Limb (tissue), 2 donors: ENCODE measurements at regions not wholly inside any gene's neighbourhood (a gene's known extent, or its start where the extent isn't known, plus 50 kb on each side); places are given as distances from the start of the nearest gene placed in this dataset.

Experiments
- DNase-seq, 2 donors: peaks; one replicate each; pipeline ENCODE4 v3.0.0-alpha.2; 2016; ENCODE audit errors: extremely low spot score in 2 of 2

DNA sequence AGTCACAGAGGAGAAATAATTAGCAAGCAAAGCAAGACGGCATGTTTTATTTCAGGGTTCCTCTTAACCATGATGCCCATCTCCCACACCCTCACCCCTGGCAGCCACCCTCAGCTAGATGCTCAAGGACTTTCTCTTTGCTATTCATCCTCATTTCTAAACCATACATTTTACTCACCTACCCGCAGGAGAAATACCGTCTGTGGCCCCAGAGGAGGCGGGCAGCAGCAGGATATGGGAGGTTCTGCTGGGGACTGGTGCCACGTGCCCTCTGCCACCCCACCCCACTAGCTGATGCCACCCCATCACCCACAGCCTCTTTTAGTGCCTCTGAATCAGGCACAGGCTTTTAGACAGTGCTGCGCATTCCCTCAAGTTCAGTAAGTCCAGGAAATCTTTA, 168.7 kb upstream of the ITGB1 start:
- DNase-seq: no peak

DNA sequence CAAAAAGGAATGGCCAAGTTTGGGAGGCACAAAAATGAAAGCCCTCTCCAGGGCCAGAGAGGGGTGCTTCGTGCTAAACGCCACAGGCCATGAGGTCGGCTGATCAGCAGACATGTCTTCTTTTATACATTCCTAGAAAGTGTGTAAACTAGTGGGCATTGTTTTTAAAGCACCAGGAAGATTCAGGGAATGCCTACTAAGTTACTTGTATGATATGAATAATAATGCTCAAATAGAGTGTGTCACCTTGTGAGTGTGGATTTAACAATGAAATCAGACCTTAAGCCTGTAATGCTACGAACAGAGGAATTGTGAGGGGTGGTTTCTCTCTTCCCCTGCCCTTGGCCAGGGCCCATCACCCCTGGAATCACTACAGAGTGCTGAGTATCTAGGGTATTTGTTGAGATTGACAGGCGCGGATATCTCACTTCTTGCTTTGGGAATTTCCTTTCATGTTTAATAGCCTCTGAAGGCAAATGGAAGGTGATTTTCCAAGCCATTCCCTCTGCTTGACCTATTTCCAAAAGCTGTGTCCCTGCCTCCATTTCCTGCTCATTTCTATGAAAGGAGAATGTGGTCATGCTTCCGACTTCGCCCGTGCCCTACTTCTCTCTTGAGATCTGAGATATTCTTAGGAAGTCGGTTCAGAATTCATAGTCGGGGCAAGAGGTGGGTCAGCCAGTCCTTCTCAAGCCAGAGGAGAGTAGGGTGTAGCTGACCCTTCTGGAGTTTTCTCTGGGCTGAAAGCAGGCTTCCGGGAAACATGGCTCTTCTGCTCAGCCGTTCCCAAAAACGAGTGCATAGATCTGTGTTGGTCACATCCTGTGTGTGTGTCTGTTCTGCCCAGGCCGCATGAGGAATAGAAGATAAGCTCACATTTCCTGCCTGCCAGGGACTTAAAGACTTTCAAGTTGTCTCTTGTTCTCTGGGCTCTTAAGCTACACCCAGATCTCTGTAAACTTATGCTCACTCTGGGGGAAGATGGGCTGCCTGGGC, 167.8 kb upstream of the ITGB1 start:
- DNase-seq: no peak

DNA sequence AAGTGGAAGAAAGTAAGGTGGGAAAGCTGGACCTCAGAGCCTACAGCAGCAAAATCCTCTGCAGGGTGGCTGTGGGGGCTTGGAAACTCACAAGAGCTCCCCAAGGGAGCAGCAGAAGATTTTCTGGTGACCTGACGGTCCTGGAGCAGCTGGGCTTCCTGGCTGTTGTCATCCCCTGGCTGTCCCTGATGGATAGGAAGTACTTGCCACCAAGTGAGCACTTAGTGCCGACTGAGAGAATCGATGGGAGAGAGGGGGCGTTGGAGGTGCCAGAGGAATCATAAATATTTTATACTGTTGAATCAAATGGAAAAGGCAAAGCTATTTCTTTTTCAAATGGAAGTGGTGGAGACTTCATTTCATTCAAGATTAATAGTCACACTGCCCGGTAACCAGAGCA, 167.1 kb upstream of the ITGB1 start:
- no peak for DNase-seq

DNA sequence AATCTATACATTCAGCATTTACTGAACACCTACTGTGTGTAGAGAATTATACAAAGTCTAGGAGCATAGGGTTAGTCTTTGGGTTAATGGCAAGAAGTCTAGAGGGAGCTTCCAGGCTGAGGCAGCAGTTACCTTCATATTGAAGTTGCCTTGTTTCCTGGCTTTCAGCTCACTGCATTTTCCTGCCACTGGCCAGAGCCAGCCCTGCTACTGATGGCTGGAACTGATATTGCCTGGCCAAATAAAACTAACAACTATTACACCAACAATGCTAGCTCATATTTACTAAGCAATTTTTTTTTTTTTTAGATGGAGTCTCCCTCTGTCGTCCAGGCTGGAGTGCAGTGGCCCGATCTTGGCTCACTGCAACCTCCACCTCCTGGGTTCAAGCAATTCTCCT, 165.7 kb upstream of the ITGB1 start:
- no peak for DNase-seq

DNA sequence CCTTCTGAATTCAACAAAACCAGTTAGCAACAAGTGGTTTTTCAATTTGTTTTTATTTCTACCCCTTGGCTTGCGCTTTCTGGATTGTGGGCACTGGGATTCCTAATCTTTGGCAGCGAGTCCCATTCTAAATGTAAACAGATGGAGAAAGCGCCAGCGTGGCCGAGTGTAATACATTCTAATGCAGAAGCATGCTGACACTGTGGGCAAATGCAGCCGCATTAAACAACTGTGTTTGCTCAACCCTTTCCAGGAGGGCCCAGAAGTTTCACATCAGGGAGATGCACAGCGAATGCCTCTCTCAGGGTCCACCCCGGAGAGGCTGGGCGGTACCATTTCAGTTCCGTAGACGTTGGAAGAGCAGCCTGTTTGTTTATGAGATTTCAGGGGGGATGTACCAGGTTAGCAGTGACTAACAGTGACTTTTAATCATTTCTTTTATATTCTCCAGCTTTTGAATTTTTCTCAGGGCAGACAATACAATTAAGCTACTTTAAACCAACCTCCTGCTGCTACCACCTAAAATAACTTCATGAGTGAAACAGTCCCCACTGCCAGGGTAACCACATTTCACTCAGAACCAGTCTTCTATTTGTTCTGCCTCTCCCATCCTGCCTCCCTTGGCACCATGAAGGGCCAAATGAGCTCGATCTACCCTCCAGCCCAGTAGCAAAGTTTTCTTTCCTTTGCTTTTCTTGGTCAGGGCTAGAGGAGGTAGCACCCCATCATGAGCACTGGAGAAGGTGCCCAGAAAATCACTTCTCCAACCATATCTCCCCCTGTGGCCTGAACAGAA, 164.2 kb upstream of the ITGB1 start:
- peak in 1 of 2 donors; percentile 67 for DNase-seq

DNA sequence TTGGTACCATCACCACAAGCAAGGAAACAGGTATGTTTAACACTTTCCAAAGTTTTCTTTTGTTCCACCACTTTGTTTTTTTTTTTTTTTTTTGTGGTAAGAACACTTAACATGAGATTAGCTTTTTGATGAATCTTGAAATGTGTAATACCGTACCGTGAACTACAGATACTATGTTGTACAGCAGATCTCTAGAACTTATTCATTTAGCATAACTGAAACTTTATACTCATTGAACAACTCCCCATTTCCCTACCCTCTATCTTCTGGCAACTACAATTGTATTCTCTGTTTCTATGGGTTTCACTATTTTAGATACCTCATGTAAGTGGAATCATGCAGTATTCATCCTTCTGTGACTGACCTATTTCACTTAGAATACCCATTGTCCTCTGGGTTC, 162.7 kb upstream of the ITGB1 start:
- DNase-seq: no peak

DNA sequence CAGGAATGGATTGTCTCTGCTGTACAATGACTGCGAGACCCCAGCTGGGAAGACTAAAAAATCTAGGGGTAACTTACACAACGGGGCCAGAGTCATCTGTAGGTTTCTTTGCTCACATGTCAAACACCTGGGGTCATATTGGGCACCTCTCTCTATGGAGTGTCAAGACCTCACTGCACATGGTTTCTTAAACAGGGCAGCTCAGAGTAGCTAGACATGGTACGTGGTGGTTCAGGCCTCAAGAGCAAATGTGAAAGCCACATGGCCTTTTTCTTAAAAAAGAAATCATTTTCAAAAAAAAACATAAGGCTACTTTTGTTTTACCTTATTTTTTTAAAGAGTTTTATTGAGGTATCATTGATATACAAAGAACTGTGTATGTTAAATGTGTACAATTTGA, 162.2 kb upstream of the ITGB1 start:
- no peak for DNase-seq

DNA sequence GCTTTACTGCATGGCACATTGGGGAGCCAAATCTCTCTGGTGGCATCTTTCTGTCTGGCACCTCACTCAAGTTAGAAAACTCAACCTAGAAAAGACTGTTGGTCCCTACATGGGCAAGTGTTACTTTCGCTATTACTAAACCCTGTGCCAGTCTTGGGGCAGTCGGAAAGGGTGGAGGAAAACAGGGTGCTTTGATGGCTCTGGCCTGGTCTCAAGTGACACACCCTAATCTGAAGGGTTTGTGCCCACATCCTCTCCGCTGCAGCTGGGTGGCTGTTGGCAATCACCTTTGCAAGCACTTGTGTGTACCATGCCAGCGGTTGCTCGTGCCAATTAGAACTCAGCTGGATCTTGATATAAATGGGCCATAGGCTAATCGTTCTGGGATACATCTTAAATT, 159.8 kb upstream of the ITGB1 start:
- DNase-seq: no peak

DNA sequence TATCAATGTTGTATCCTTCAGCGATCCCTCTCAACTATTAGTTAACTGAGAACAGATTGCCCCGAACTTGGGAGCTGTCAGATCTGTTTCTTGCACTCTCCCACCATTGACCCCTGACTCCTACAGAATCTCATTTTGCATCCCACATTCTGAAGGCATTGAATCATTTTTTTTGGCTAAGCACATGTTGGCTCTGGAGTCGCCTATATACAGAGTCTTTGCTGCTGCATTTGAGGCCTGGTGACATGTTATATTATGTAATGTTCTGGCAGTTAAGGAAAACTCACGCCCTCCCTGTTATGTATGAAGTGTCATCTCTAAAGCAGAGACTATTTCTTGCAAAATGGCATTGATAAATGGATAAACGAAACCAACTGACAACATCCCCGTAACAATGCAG, 159.2 kb upstream of the ITGB1 start:
- DNase-seq: no peak

DNA sequence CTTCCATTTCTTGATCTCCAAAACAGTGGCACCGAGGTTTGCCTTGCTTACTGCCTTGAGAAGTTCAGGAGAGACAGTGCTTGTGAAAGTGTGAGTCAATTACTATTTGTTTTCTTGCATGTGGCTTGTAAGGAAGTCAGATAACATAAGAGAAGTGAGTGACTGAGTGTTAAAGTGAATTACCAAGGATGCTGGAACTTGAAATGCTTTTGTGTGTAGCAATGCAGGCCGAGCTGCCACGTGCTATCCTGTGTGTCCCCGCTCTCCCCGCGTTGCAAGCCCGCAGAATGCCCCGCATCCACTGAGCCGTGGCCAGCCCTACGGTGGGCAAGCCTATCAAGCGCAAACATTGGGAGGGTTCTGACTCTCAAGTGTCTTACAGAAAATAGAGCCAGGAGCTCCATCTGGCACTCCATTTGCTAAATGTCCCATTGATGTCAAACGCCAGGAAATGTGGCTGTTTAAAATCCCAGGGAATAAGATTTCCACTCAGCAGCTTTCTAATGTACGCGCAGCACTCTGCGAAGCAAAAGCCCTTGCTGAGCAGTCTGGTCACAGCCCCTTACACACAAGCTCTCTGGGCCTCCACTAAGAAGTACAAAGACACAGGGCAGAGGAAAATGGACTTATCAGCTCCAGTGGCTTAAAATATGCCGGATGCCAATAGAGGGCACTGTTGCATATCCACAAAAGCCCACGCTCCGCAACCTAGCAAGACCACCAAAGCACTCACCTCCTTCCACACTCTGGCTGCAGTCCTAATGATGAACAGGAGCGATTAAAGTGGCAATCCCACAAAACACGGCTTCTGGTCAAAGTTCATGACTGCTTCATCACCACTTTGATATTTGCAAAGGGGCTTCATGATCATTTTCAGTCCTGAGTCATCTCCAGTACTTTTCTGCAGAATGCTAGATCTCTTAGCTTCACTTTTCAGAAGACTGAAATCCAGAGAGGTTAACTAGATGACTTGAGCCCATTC, 158.0 kb upstream of the ITGB1 start:
- peak; percentile 48 to 69 for DNase-seq

DNA sequence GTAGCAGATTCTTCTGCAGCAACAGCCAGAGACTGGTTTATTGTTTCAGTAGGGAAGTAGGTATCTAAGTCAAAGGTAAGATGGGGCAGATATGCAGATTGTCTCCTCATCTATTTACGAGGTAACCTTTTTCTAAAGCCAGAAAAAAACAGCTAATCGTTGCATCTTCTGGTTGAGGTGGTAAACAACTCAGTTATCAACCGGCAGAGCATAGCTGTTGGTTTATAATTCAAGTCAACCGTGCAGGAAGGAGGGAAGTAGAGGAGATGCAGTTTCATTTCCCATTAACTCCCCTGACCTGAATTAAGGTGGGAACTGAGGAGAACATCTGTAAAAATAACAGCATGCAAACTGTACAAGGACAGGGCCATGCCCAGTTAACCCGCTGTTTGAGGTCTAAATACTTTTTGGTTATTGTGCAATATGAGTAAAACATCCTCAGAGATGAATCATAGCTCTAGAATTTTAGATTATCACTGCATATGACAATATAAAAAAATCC, 156.5 kb upstream of the ITGB1 start:
- DNase-seq: no peak

DNA sequence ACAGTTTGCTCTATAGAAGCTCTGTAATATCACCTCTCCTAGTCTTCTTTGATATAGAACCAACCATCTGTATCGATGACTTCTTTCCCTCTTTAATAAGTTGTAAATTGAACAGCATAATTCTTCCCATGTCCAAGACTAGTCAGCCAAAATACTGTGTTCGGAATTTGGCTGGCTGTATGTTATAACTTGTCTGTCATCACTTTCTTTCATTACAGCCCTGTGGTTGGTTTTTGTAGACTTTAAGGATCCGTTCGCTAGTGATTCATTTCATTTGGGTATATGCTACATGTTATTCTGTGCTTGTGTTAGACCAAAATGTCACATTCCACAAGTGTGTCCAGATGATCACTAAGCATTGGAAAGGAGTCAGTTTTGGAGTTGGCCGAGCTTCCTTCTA, 155.4 kb upstream of the ITGB1 start:
- peak in 1 of 2 donors; percentile 68 for DNase-seq

DNA sequence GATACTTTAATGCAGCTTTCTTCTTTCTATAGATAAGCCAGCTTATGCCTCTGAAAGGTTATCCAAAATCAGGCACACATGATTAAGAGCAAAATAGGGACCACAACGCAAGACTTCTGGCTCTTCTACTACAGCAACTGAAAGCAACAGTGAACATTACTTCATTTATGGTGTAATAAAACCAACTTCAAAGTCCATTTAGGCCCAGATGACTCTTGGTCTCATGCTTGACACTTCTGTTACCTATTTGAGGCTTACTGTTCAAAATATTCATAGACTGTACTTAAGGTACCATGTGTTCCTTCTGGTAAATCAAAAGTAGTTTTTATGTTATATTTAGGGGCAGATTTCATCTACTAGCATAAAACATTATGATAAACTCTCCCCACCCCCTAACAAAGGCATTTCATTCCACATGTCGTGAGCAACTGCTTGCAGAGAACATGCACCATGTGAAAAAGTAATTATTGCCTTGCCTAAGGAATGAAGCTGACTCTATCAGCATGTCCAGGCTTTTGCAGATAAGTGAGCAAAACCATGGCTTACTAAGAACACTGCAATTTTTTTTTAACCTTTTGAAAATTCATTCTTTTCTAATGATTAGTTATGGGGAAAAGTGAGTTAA, 154.9 kb upstream of the ITGB1 start:
- DNase-seq: peak in 1 of 2 donors; percentile 48

DNA sequence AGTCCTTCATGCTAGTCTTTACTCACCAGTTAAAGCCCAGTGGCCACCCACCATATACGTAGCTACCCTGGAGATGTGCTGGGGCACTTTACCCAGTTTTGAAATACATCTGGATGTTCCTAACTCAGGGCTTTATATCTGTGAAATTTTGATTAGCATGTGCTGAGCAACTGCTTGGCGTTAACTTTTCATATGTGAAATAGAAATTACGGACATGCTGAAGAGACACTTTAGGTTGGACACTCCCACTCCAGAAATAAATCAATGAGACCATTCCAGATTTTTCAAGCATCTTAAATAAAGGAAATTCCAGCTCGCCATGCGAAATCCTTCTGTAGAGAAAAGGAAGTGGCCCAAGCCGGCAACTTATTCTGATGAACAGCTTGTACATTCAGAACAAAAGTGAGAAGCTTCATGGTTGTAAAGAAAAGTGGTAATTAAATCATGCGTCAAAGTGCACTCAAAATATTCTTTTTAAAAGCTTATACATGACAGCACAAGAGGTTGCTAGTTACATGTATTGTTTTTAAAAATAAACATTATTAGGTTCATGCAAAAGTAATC, 153.5 kb upstream of the ITGB1 start:
- DNase-seq: no peak

DNA sequence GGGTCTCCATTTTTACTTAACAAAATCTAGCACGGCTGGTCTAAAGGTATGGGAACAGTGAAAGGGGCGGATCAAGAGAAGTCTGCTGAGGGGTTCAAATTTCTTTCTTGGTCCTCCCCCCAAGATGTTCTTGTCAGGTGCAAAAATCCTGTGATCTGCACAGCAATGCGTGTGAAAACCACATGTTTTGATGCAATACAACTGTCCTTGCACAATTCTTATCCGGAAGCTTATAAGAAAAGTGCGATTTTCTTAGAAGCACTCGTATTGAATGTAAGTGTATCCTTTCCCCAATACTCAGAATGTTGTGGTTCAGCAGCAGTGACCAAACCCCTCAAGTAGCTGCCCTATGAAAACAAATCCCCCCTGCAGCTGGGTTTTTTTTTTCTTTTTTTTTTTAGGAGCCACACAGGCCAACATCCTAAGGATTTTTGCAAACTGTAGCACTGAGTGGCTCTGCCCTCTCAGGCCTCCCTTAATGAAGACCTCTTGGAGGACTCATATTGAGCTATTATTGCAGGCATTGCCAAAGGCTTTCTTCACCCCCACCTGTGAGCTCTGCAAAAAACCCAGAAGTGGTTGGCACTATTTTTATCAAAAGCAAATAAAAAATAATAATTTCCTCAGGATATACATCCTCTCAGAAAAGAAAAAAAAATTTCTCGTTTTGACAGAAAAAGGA, 151.9 kb upstream of the ITGB1 start:
- no peak for DNase-seq

DNA sequence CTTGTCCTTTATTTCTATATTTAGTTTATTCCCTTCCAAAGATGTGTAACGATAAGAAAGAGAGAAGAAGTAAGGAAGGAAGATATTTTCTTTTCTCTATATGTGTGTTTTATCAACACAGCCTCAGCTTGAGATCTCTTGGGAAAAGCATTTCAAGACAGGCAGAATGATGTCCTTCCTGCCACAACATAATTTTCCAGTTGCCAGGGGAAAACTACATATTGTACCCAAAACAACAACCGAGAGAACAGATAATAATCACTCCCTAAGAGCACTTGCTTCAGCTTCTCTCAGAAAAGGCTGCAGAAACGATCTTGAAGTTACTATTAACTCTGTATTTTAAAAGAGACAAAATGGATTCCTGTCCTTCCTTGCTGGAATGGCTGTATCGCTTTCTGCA, 151.4 kb upstream of the ITGB1 start:
- no peak for DNase-seq

DNA sequence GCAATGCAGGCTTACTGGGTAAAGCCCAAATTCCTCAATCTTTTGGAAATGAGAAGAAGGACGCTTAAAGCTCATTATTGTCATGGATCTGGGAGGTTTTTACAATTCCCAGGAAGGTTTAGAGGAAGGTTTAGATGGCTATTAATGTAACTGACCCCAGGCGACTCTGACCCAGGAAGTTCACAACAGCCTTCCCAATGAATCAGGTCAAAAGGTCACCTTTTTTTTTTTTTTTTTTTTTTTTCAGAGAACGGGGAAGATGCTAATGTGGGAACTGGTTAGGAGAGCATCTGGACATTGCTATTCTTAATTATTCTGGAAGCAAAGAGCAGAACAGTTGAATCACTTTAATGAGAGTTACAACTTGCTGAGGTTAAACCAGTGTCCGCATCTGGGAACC, 149.9 kb upstream of the ITGB1 start:
- DNase-seq: no peak

DNA sequence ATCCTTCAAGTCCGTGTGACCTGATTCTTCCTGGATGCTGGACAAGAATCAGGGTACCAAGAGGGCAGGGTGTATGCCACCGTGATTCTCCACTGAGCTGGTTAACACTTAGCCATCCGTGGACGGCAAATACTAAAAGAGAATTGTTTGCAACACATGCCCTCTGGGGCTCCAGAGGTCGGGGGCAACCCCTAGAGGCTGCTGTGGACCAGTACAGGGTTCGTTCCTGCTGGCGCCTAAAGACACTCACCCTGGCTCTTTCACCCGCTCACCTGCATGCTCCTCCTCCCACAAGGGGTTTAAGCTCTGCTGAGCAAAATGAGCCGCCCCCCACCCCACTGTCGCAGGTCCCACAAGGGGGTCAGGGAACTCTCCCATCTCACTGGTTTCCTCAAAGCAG, 148.7 kb upstream of the ITGB1 start:
- no peak for DNase-seq

DNA sequence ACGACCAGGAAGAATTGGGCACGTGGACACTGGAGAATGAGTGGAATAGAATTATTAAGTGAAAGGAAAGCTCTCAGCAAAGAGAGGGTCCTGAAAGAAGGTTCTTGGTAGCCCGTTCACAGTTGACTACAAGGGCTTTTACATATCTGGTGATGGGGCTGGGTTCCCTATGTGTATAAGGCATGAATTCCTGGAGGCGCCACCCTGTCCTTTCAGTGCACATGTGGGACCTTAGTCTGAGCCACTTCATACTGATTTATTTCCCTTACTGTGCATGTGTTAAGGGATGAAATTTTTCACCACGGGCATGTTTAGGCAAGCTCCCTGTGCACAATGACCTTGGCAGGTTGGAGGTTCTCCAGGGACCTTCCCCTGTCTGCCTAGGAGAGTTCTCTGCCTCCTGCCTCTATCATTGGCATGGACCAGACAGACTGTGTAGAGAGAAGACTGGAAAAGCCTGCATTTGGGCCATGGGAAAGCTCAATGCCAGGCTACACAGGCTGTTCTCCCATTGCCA, 145.9 kb upstream of the ITGB1 start:
- no peak for DNase-seq

DNA sequence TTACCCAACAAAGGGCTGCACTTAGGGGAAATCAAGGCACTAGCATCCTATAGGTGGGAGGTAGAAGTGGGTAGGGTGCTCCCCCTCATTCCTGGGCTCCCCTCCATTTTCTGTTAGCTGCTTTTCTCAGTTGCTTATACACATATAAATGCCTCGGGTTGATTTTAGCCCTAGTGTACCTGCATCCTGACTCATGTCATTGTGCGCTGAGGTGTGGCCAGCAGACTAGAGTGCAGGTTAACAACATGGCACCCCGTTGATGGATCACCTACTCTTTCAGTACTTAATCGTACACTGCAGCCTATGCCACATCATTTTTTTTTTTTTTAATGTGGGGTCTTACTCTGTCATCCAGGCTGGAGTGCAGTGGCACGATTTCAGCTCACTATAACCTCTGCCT, 144.0 kb upstream of the ITGB1 start:
- DNase-seq: no peak
